ENCODE measurements at regions not wholly inside any gene's neighbourhood (a gene's known extent, or its start where the extent isn't known, plus 50 kb on each side); places are given as distances from the start of the nearest gene placed in this dataset.

- TF ChIP-seq POLR2AphosphoS5 (IDR thresholded peaks at IDR 0.05; ENCODE audit: low read depth, low read length) (no peak), TAF1 (IDR thresholded peaks at IDR 0.05; ENCODE audit: borderline replicate concordance, low read depth, low read length) (no peak)
These were observed 510.1 kb upstream of the CXADR start for GRCh38 chr21:17002594-17003257.

Data from GM12892 (cell line).